H9 (cell line): ENCODE measurements at regions not wholly inside any gene's neighbourhood (a gene's known extent, or its start where the extent isn't known, plus 50 kb on each side); places are given as distances from the start of the nearest gene placed in this dataset.

ENCODE experiments used
- DNase-seq: peaks from one replicate; pipeline ENCODE4 v3.0.0-alpha.2; 2017
- H2AFZ ChIP-seq: one replicate; pipeline ENCODE4 v1.6.1; 2013; ENCODE audit warnings: mild to moderate bottlenecking, low read length, control low read depth, moderate library complexity
- H2AK5ac ChIP-seq: 2 replicates; pipeline ENCODE4 v1.6.1; 2013; ENCODE audit warnings: low read length, control low read depth, mixed read lengths; ENCODE audit not compliant: insufficient read length
- H2BK120ac ChIP-seq: one replicate; pipeline ENCODE4 v1.6.1; 2013; ENCODE audit warnings: low read depth, mild to moderate bottlenecking, low read length, control low read depth, inconsistent platforms; ENCODE audit not compliant: poor library complexity, severe bottlenecking
- H2BK12ac ChIP-seq: 2 replicates; pipeline ENCODE4 v1.6.1; 2013; ENCODE audit warnings: low read length, control low read depth, mixed read lengths, low read depth; ENCODE audit not compliant: insufficient read length
- H2BK15ac ChIP-seq: 2 replicates; pipeline ENCODE4 v1.6.1; 2013; ENCODE audit warnings: low read depth, low read length, control low read depth
- H2BK20ac ChIP-seq: one replicate; pipeline ENCODE4 v1.6.1; 2013; ENCODE audit warnings: low read depth, mild to moderate bottlenecking, low read length, control low read depth, inconsistent platforms; ENCODE audit not compliant: poor library complexity, severe bottlenecking
- H2BK5ac ChIP-seq: 2 replicates; pipeline ENCODE4 v1.6.1; 2013; ENCODE audit warnings: low read length, control low read depth, mixed read lengths; ENCODE audit not compliant: insufficient read length
- H3K14ac ChIP-seq: 2 replicates; pipeline ENCODE4 v1.6.1; 2013; ENCODE audit warnings: low read length, control low read depth; ENCODE audit not compliant: insufficient read depth
- H3K18ac ChIP-seq: 2 replicates; pipeline ENCODE4 v1.6.1; 2013; ENCODE audit warnings: low read depth, mild to moderate bottlenecking, mixed read lengths, low read length, control low read depth; ENCODE audit not compliant: insufficient read length
- H3K23ac ChIP-seq: 2 replicates; pipeline ENCODE4 v1.6.1; 2013; ENCODE audit warnings: low read length, control low read depth, mixed read lengths, low read depth; ENCODE audit not compliant: insufficient read length
- H3K23me2 ChIP-seq: 2 replicates; pipeline ENCODE4 v1.6.1; 2013; ENCODE audit warnings: low read depth, mild to moderate bottlenecking, mixed read lengths, low read length, control low read depth; ENCODE audit not compliant: insufficient read length, poor library complexity, severe bottlenecking
- H3K27ac ChIP-seq: 2 replicates; pipeline ENCODE4 v1.5.1; 2013; ENCODE audit warnings: low read length, control low read depth, mixed read lengths, low read depth; ENCODE audit not compliant: insufficient read length
- H3K27me3 ChIP-seq: 2 replicates; pipeline ENCODE4 v1.6.1; 2013; ENCODE audit warnings: low read length, control low read depth, inconsistent platforms; ENCODE audit not compliant: insufficient read depth
- H3K4ac ChIP-seq: 2 replicates; pipeline ENCODE4 v1.6.1; 2013; ENCODE audit warnings: low read depth, mild to moderate bottlenecking, control low read depth, inconsistent platforms, low read length, moderate library complexity
- H3K4me1 ChIP-seq: 2 replicates; pipeline ENCODE4 v1.6.1; 2013; ENCODE audit warnings: low read length, control low read depth, inconsistent platforms; ENCODE audit not compliant: insufficient read depth
- H3K4me2 ChIP-seq: 2 replicates; pipeline ENCODE4 v1.6.1; 2013; ENCODE audit warnings: low read length, control low read depth, mixed read lengths; ENCODE audit not compliant: insufficient read length, insufficient read depth
- H3K56ac ChIP-seq: 2 replicates; pipeline ENCODE4 v1.6.1; 2013; ENCODE audit warnings: low read depth, mild to moderate bottlenecking, mixed read lengths, low read length, control low read depth; ENCODE audit not compliant: insufficient read length
- H3K79me1 ChIP-seq: 2 replicates; pipeline ENCODE4 v1.6.1; 2013; ENCODE audit warnings: low read depth, mild to moderate bottlenecking, moderate library complexity, low read length, control low read depth, inconsistent platforms; ENCODE audit not compliant: insufficient read depth, poor library complexity, severe bottlenecking
- H3K79me2 ChIP-seq: 2 replicates; pipeline ENCODE4 v1.6.1; 2013; ENCODE audit warnings: low read length, control low read depth, inconsistent platforms; ENCODE audit not compliant: insufficient read depth
- H3K9ac ChIP-seq: 2 replicates; pipeline ENCODE4 v1.6.1; 2013; ENCODE audit warnings: low read length, control low read depth, mixed read lengths; ENCODE audit not compliant: insufficient read length; ENCODE audit errors: extremely low read depth
- H3K9me3 ChIP-seq: one replicate; pipeline ENCODE4 v1.6.1; 2013; ENCODE audit warnings: low read depth, low read length, inconsistent platforms; ENCODE audit not compliant: control insufficient read depth
- H3T11ph ChIP-seq: one replicate; pipeline ENCODE4 v1.6.1; 2013; ENCODE audit warnings: mild to moderate bottlenecking, low read length, control low read depth, inconsistent platforms
- H4K20me1 ChIP-seq: one replicate; pipeline ENCODE4 v1.6.1; 2013; ENCODE audit not compliant: control insufficient read depth, insufficient read length, insufficient read depth
- H4K5ac ChIP-seq: 2 replicates; pipeline ENCODE4 v1.6.1; 2013; ENCODE audit warnings: low read depth, mild to moderate bottlenecking, mixed read lengths, low read length, control low read depth; ENCODE audit not compliant: insufficient read length
- H4K8ac ChIP-seq: replicated peaks from 2 replicates; pipeline ENCODE4 v1.6.1; 2013; ENCODE audit warnings: low read length, control low read depth, mixed read lengths, low read depth; ENCODE audit not compliant: insufficient read length
- H4K91ac ChIP-seq: 2 replicates; pipeline ENCODE4 v1.6.1; 2013; ENCODE audit warnings: low read depth, mild to moderate bottlenecking, moderate library complexity, mixed read lengths, low read length, control low read depth; ENCODE audit not compliant: insufficient read length
- H3K27ac Mint-ChIP-seq, 3 experiments: 2 replicates in 2 of 3; 3 replicates in 1 of 3; pipeline ENCODE4 v1.8.0; 2020 to 2021; ENCODE audit warnings: mixed read lengths in 3 of 3, mild to moderate bottlenecking in 1 of 3, moderate library complexity in 1 of 3
- H3K27me3 Mint-ChIP-seq: 2 replicates; pipeline ENCODE4 v1.8.0; 2021; ENCODE audit warnings: low read depth, mild to moderate bottlenecking, moderate library complexity, mixed read lengths
- H3K36me3 Mint-ChIP-seq, 3 experiments: 2 replicates in 2 of 3; 3 replicates in 1 of 3; pipeline ENCODE4 v1.8.0; 2020 to 2021; ENCODE audit warnings: low read depth in 3 of 3, mixed read lengths in 3 of 3; ENCODE audit not compliant: insufficient read depth in 1 of 3
- H3K4me1 Mint-ChIP-seq, 2 experiments: 2 replicates each; pipeline ENCODE4 v1.8.0; 2020; ENCODE audit warnings: mixed read lengths in 2 of 2
- H3K4me3 Mint-ChIP-seq, 2 experiments: 2 replicates in 1 of 2; 3 replicates in 1 of 2; pipeline ENCODE4 v1.8.0; 2020 to 2021; ENCODE audit warnings: mild to moderate bottlenecking in 2 of 2, mixed read lengths in 2 of 2, moderate library complexity in 1 of 2
- H3K9me3 Mint-ChIP-seq, 2 experiments: 2 replicates in 1 of 2; 3 replicates in 1 of 2; pipeline ENCODE4 v1.8.0; 2020; ENCODE audit warnings: mild to moderate bottlenecking in 2 of 2, mixed read lengths in 2 of 2, moderate library complexity in 1 of 2
- CTCF ChIP-seq: fragments of 200-600 bp; sonication (generic); conservative IDR thresholded peaks from 3 replicates; pipeline ENCODE4 v1.8.0; 2021; ENCODE audit warnings: antibody characterized with exemption, mild to moderate bottlenecking
- WGBS: extraction: QIAGEN DNeasy Blood & Tissue Kit; methylation state at CpG from one replicate; pipeline ENCODE4 v1.1.7; 2013; ENCODE audit warnings: missing lambda C conversion rate, low lambda C conversion rate, mixed read lengths; ENCODE audit not compliant: insufficient read length; ENCODE audit errors: extremely low coverage; 5-methylcytosine and 5-hydroxymethylcytosine counted together

- no peak overlapping the region for H3K18ac ChIP-seq
- no CpG with 5 or more reads among the region's 5 CpGs for WGBS
- H2AFZ ChIP-seq: no peak overlapping the region
- Mint-ChIP-seq H3K4me1 (no peaks in the 10 kb centered on the region), H3K27ac (0 out of 7 replicates have a peak overlapping the region, but pooled peaks of 1 of the 3 experiments have one; percentile 41), H3K9me3 (peaks cover 0 to 3% of the 10 kb centered on the region in 2 experiments; a peak in 2 of 5 replicates), H3K36me3 (no peaks in the 10 kb centered on the region; a peak in 1 of 7 replicates), H3K4me3 (no peak overlapping the region), H3K27me3 (peaks cover 1% of the 10 kb centered on the region; the same call in 1 of the 2 replicates)
- no peak overlapping the region for H3K14ac ChIP-seq
- H2BK5ac ChIP-seq: no peak overlapping the region
- H4K8ac ChIP-seq: no peak overlapping the region
- no peaks in the 10 kb centered on the region for H3K79me1 ChIP-seq
- H3K4me2 ChIP-seq: no peak overlapping the region
- no peaks in the 10 kb centered on the region for H3K27me3 ChIP-seq
- H3K9ac ChIP-seq: no peak overlapping the region
- no peak overlapping the region for H3K23ac ChIP-seq
- DNase-seq: no peak
- H3K56ac ChIP-seq: no peak overlapping the region
- no peaks in the 10 kb centered on the region for H3K79me2 ChIP-seq
- H3K9me3 ChIP-seq: no peaks in the 10 kb centered on the region
- no peak overlapping the region for H2AK5ac ChIP-seq
- H2BK20ac ChIP-seq: no peak overlapping the region
- H2BK15ac ChIP-seq: no peak overlapping the region
- H4K20me1 ChIP-seq: no peaks in the 10 kb centered on the region
- H3K4me1 ChIP-seq: no peaks in the 10 kb centered on the region
- no peak for TF ChIP-seq CTCF
- no peak overlapping the region for H4K5ac ChIP-seq
- H4K91ac ChIP-seq: no peak overlapping the region
- no peaks in the 10 kb centered on the region for H3K23me2 ChIP-seq
- H2BK120ac ChIP-seq: no peak overlapping the region
- H2BK12ac ChIP-seq: no peak overlapping the region
- H3K4ac ChIP-seq: no peak overlapping the region
- H3K27ac ChIP-seq: no peak overlapping the region
- H3T11ph ChIP-seq: no peak overlapping the region
Measured at GRCh38 chr7:69184339-69184738, 413.9 kb upstream of the AUTS2 start.
